ENCODE measurements at regions not wholly inside any gene's neighbourhood (a gene's known extent, or its start where the extent isn't known, plus 50 kb on each side); places are given as distances from the start of the nearest gene placed in this dataset.

DNA sequence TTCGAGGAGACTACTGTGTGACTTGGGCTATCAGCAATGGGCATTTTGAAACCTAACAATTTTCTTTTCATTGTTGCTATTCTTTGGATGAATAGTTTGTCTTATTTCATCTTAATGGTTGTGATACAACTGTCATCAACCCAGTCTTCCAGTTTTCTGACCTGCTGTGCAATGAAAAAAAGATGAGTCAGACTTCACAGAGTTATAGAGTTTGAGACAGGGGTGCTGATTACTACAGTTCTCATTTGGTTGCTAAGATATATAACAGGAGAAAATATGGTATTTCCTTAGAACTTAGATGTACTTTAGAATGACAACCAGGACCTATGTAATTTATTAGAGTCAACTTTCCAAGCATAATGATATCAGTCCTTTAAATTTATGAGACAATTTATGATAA, 564.4 kb upstream of the NUDT12 start:
- TF ChIP-seq, protein P1, sequence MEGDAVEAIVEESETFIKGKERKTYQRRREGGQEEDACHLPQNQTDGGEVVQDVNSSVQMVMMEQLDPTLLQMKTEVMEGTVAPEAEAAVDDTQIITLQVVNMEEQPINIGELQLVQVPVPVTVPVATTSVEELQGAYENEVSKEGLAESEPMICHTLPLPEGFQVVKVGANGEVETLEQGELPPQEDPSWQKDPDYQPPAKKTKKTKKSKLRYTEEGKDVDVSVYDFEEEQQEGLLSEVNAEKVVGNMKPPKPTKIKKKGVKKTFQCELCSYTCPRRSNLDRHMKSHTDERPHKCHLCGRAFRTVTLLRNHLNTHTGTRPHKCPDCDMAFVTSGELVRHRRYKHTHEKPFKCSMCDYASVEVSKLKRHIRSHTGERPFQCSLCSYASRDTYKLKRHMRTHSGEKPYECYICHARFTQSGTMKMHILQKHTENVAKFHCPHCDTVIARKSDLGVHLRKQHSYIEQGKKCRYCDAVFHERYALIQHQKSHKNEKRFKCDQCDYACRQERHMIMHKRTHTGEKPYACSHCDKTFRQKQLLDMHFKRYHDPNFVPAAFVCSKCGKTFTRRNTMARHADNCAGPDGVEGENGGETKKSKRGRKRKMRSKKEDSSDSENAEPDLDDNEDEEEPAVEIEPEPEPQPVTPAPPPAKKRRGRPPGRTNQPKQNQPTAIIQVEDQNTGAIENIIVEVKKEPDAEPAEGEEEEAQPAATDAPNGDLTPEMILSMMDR (IDR thresholded peaks at IDR 0.05) = no peak
- Histone ChIP-seq H3K27me3 (no peaks in the 10 kb centered on the region), H3K36me3 (no peaks in the 10 kb centered on the region), H3K27ac (no peak overlapping the region), H3K4me1 (no peaks in the 10 kb centered on the region), H3K4me3 (no peak overlapping the region), H3K9me3 (no peaks in the 10 kb centered on the region)
- intact Hi-C loops (cut with DNase I; ENCODE audit: low total_unique reads) = no loop called here
- DNase-seq = no peak

DNA sequence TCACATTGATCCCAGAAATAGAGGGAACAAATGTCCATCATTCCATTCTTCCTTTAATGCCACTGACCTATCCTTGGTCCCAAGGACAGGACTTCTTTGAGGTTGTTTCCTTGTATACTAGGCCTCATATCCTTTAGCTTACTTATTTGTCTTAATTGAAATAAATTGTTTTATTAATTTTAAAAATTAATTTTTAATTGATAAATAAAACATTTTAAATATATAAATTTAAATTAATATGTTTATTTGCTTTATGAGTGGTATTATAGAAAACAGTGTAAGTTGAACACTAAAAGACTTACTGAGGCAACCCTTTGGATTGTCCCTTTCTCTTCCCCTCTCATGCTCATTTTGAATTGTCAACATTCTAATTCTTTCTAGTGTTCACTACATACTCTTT, 556.9 kb upstream of the NUDT12 start:
- Histone ChIP-seq H3K9me3 (no peaks in the 10 kb centered on the region), H3K4me3 (no peak overlapping the region), H3K4me1 (no peaks in the 10 kb centered on the region), H3K27ac (no peak overlapping the region), H3K27me3 (no peaks in the 10 kb centered on the region), H3K36me3 (no peaks in the 10 kb centered on the region)
- intact Hi-C loops (cut with DNase I; ENCODE audit: low total_unique reads) = no loop called here
- no peak for DNase-seq
- TF ChIP-seq, protein P1 (IDR thresholded peaks at IDR 0.05) = no peak

DNA sequence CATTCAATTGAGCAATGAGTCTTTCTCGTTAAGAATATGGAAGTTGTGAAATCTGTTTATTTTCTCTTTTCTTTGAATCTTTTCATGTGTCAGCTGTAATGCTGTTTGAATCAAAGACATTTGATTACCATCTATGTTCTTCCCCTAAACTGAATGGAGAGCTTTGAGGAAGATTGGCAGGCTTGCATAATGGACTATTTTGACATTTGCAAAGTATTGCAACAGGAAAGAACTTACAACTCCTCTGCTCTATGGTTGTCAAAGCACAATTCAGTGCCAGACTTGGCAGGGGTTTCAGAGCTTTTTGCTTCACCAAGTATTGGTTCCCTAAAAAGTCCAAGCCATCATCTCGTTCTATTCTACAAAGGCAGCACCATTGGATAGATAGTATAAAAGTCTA, 549.0 kb upstream of the NUDT12 start:
- intact Hi-C loops (cut with DNase I; ENCODE audit: low total_unique reads) = no loop called here
- TF ChIP-seq, protein P1 (IDR thresholded peaks at IDR 0.05) = no peak
- Histone ChIP-seq H3K27me3 (no peaks in the 10 kb centered on the region), H3K4me3 (no peak overlapping the region), H3K9me3 (no peaks in the 10 kb centered on the region), H3K36me3 (no peaks in the 10 kb centered on the region), H3K4me1 (no peaks in the 10 kb centered on the region), H3K27ac (no peak overlapping the region)
- no peak for DNase-seq

DNA sequence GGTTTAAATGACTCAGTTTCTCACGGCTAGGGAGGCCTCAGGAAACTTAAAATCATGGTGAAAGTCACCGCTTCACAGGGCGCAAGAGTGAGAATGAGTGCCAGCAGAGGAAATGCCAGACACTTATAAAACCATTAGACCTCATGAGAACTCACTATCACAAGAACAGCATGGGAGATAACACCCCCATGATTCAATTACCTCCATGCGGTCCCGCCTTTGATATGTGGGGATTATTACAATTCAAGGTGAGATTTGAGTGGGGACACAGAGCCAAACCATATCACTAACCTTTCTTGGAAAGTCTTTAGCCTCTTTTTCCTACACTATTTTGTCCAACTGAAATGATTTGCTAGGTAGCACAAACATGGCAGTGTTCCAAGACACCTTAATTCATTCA, 533.9 kb upstream of the NUDT12 start:
- intact Hi-C loops (cut with DNase I; ENCODE audit: low total_unique reads) = no loop called here
- TF ChIP-seq, protein P1 (IDR thresholded peaks at IDR 0.05) = no peak
- Histone ChIP-seq H3K27ac (no peak overlapping the region), H3K9me3 (no peaks in the 10 kb centered on the region), H3K4me3 (no peak overlapping the region), H3K36me3 (no peaks in the 10 kb centered on the region), H3K4me1 (no peaks in the 10 kb centered on the region), H3K27me3 (no peaks in the 10 kb centered on the region)
- no peak for DNase-seq

GRCh38 chr5:104095527-104095926, 532.9 kb upstream of the NUDT12 start:
- intact Hi-C loops (cut with DNase I; ENCODE audit: low total_unique reads) = no loop called here
- Histone ChIP-seq H3K4me3 (no peak overlapping the region), H3K4me1 (no peaks in the 10 kb centered on the region), H3K27ac (no peak overlapping the region), H3K9me3 (no peaks in the 10 kb centered on the region), H3K36me3 (no peaks in the 10 kb centered on the region), H3K27me3 (no peaks in the 10 kb centered on the region)
- DNase-seq = no peak
- TF ChIP-seq, protein P1 (IDR thresholded peaks at IDR 0.05) = no peak
